ENCODE measurements at regions not wholly inside any gene's neighbourhood (a gene's known extent, or its start where the extent isn't known, plus 50 kb on each side); places are given as distances from the start of the nearest gene placed in this dataset.

DNA sequence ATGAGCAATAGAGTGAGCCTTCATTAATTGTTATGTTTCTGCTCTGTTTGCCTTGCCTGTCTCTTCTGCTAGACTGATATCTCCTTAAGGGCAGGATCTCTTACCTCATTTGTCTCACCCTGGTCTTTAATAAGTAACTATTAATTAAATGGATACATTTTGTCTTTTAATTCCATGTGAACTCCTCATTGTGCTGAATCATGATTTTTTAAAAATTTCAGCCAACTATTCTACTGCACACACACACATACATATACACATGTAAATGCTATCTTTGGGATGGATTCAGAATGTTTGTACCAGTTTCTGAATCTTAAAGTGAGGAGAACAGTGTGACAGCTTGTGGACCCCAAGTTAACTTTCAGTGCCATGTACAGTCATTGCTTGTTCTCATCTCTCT lies 731.1 kb upstream of the MAP3K7 start:
- DNase-seq: no peak

DNA sequence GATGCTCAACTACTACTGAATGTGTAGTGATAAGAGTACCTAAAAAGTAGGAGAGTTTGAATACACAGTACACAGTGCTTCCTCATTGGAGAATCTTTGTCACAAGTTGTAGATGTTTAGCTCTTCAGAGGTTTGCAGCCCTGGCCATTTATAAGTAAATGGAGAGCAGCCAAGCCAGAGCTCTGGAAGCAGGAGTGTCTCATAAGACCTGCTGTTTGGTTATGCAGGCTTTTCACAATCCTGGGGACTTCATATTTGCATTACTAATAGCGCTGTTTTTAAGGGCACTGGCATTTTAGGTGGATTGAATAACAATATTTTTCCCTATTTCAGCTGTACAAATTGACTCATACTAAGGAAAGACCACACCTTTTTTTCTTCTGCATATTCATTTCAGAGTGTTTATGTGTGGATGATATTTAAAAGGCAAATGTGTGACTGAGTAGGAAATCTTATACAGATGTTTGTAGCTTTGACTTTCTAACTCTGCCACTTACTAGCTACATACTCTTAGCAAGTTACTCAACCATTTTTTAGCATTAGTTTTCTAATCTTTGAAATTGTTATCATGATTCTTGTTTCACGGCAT lies 730.5 kb upstream of the MAP3K7 start:
- no peak for DNase-seq

DNA sequence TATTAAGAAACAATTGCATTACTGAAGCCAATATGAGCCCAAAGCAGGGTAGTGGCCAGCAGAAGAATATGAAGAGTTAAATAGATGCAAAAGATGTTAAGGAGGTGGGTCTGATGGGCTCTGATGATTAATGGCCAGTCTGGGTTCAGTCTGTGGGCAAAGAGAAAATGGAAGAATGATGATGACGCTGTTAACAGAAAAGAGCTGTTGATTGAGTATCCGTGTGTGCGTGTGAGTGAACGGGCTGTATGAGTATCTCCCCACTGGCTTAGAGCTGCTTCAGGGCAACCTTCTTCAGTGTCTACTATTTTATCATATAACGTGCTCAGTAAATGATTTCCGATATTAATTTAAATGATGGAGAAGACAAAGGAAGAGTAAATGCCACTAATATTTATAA lies 723.3 kb upstream of the MAP3K7 start:
- DNase-seq: no peak

DNA sequence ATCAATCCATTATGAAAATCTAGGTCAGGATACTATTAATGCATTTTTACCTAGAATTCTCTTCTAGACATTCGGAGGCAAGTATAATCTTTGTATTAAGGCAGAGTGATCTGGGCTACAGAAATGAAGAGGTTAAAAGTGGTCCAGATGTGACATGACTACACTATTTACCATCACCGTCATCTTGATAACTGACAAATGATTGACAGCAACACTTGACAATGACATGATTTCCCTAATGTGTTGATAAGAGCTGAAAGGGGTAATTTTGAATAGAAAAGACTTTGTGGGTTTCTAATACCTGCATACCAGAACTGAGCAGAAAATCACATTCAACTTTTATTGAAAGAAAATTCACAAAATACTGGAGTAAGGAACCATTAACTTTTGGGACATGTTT lies 718.9 kb upstream of the MAP3K7 start:
- DNase-seq: no peak

DNA sequence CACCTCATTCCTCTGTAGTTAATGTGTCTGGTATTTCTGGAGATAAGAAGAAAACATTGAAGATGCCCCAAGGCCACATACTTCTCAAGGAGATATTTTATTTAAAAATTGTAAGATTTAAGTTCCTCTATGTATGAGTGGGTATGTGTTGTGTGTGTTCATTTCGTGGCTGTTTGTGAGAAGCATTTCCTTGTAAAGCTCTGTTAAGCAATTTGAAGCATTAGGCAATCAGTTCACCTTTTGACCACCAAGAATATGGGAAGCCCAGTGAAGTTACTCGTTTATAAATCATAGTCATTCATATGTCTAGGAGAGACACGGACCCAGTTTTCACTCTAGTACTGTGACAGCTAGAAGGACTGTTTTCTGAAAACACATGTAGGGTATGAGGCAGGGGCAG lies 717.6 kb upstream of the MAP3K7 start:
- DNase-seq: no peak

DNA sequence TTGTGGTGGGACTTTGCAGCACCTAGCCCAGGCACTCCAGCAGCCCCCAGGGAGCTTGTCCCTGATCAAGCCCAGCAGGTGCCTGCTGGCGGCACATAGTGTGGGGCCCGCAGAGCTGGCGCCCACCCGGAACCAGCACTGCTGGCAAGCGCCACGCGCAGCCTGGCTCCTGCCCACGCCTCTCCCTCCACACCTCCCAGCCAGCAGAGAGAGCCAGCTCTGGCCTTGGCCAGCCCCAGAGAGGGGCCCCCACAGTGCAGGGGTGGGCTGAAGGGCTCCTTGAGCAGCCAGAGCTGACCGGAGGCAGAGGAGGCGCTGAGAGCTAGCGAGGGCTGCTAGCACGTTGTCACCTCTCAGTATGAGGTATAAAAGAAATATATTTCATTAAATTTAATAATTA lies 716.5 kb upstream of the MAP3K7 start:
- no peak for DNase-seq

DNA sequence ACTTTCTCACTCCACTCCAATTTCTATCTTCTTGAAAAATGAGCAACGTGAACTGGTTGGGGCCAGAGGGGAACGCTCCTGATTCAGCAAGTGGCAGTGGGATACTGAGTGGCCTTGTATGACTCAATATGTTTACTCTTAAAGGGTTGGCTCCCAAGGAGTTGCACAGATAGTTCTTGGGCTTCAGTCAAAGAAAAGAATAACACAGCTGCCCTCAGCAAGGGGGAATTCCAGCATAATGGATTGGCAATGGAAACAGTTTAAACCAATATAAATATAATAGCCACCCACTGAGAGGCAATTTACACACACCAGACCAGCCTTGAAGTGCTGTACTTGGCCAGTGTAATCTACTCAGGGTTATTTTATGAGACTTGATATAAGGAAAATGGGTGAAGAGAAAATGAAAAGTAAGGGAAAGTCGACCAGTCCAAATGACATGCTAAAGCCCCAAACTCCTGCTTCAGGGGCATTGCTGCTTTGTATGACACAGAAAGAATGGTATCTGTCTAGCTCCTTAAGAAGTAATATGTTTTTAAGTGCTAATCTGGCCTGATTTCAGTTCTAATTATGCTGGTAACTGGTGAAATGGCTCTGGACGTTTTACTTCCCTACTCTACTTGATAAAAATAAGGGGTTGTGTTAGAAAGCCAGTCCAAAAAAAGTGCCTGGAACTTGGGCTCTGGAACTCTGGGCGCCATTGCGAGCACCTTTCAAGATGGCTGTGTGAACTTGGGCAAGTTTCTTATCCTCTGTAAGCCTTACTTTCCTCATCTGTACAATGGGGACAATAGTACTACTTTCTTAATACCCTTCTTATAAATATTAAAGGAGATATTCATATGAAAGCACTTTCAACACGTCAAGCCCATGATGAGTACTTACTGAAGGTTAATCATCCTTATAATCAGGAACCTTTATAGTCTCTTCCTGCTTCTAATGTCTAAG lies 712.9 kb upstream of the MAP3K7 start:
- no peak for DNase-seq

DNA sequence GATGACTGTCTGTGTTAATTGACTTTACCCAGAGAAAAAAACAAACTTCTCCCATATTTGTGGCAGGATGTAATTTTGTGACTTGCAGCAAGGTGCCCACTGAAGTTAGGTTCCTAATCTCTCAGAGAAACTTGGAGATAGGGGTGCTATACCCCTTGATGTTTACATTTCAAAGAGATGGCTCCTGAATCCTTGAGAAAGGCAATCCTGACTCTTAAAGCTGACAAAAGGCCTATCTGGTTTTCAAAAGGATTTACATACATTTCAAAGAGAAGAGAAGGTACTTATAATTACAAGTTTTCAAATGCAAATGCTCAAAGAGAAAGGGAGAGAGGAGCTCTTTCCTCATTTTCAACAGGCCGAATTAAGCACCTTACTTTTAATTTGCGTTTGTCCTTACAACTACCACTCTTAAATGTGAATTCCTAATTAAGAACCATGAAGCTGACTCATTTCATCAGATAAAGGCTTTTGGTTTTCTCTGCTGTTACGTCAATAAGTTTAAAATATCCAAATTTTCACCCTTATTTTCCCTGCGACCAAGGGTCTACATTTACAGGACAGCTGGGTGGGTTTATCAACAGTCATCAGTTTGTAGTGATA lies 711.8 kb upstream of the MAP3K7 start:
- DNase-seq: no peak

DNA sequence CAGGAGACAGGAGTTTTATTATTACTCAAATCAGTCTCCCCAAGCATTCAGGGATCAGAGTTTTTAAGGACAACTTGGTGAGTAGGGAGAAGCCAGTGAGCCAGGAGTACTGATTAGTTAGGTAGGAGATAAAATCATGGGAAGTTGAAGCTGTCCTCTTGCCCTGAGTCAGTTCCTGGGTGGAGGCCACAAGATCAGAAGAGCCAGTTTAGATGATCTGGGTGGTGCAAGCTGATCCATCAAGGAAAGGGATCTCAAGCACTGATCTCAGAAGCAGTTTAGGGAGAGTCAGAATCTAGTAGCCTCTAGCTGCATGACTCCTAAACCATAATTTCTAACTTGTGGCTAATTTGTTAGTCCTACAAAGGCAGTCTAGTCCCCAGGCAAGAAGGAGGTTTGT lies 706.5 kb upstream of the MAP3K7 start:
- no peak for DNase-seq

DNA sequence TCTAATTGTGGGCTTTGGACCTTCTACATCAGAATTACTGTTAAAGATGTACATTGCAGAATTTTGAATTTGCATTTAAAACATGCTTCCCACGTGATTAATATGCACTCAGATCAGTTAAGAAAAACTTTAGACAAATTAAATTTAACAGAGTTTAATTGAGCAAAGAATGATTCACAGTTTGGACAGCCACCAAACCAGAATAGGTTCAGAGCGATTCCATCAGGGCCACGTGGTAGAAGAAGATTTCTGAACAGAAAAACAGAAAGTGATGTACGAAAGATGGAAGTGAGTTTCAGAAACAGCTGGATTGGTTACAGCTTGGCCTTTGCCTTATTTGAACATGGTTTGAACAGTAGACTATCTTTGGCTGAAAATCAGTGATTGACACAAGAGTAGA lies 704.2 kb upstream of the MAP3K7 start:
- DNase-seq: no peak

DNA sequence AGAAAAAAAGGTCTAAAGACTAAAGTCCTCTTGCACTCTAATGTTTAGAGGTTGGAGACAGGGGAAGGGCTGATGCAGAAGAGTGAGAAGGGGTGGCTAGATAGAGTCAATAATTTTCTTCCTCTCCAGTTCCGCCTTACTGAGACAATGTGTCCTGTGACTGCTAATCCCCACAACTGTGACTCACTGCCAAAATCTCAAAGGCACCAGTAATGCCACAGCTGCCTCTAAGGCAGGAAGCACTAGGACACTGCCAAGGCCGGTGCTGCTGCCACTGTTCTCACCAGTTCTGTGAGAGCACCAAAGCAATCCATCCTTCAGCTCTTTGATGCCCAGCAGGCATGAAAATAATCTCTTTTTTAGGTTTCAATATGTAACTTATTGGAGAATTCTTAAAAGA lies 701.9 kb upstream of the MAP3K7 start:
- no peak for DNase-seq

DNA sequence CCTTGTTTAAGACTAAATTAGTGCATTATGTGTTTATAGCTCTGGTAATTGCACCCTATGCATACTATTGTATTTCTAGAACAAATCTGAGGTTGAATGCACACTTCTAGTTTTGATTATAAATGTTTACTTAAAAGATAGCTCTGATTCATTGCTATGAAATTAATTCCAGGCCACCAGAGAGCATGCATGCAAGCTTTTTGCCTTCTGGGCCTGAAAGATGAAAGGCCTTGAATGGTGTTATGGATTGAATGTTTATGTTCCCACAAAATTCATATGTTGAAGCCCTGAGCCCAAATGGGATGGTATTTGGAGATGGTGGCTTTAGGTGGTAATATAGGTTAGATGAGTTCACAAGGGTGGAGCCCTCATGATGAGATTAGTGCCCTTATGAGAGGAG lies 695.0 kb upstream of the MAP3K7 start:
- no peak for DNase-seq

DNA sequence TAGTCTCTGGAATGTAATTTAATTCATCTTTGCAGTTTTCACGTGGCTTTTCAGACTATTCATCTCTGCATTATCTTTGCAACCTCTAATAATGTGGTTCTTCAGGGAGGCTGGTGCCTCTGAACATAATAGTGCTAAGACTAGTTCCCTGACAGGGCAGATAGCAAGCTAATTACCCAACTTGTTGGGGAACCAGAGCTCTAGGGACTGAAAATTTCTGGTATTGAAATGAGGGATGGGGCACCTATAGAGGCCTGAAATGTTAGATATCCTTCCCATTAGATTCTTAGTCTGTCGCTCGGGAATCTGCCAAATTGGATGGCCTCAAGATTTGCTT lies 693.6 kb upstream of the MAP3K7 start:
- no peak for DNase-seq

DNA sequence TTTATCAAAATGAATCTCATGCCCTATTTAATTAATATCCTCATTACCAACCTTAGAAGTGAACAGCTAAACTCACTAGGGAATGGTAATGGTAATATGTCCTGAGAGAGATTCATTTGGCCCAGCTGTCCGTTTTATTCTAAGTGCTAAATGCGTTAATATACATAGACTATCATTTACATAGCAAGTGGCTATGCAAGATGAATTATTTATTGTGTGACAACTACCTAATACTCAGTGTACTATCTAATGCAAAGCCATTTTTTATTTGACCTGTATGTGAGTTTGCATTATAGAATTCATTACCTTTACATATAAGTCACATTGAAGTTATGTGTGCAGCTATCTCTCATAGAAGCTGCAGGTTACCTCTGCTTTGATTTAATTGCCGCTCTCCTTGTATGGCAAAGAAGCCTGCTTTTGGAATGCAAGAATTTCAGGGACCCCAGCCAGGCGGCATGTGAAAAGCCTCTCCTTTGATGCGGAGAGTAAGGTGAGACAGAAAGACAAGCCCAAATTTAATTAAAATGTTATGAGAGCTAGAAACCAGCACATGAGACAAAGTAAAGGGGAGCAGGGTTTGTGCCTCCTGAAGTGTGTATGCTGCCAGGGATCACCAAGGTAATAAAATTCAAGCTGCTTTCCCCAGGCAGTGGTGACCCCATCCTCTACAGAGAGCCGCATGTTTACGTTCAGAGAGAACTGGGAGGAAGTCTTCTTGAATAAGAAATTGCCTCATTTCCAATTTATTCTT lies 693.0 kb upstream of the MAP3K7 start:
- no peak for DNase-seq

DNA sequence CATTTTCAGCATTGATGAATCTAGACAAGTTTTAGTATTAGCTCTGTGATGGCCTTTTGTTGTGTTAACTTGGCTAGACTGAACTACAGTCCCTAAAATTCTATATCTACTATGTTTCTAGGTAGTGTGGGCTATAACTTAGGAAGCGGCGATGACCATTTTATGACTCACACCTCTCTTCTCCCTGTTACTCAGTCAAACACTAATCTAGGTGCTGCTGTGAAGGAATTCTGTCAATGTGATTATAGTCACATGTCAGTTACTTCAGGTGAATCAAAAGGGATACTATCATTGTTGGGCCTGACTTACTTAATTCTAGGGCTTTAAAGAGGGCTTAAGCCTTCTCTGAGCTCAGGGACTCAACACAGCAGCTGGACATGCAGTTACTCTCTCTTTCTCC lies 691.5 kb upstream of the MAP3K7 start:
- no peak for DNase-seq

DNA sequence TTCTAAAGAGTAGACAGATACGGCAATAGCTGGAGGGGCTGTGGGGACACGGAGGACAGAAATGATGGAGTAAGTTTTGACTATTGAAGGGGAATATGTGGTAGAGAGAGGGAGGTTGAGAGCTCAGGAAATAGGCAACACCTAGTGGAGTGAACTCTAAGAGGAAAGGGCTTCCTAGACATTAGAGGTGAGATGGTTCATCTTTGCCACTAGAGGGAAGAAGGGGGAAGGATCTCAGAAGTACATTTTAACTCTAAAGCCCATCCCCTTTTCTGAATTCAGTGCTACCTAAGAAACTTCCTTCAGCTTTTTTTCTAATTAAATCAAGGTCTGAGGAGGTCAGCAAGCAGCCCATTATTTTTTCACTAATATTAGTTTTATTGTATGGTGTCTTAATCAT lies 689.4 kb upstream of the MAP3K7 start:
- DNase-seq: no peak

DNA sequence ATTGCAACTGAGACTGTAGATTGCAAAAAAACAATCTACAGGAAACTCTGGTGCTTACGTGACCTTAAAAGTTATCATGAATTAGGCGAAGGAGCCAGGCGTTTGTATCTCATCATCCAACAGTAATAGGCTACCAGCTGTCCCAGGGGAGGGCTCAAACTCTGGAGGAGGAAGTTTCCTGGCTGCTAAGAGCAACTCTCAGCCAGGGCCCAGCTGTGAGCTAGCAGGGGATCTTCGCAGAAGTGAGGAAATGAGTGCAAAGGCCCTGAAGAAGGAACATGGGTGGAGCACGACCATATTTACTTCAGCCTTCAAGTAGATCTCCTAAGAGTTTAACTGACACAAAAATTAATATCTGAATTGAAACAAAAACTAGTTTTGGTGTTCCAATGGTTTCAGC lies 686.9 kb upstream of the MAP3K7 start:
- no peak for DNase-seq

DNA sequence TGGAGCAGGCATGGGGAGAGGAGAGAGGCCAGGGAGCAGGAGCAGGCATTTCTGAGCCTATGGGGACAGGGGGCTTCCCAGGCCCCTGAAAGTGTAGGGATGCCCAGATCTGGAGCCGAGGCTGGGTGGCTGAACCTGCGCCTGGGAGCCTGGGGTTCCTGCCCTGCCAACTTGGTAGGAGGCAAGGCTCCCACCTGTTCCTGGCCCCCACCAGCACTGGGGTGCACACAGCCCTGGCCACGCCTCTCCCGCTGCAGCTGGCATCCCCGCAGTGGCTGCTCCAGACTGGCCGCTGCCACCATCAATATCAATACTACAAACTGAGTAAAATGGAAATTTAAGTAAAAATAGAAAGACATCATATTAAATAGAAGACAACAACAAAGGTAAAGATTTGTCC lies 684.9 kb upstream of the MAP3K7 start:
- DNase-seq: no peak

DNA sequence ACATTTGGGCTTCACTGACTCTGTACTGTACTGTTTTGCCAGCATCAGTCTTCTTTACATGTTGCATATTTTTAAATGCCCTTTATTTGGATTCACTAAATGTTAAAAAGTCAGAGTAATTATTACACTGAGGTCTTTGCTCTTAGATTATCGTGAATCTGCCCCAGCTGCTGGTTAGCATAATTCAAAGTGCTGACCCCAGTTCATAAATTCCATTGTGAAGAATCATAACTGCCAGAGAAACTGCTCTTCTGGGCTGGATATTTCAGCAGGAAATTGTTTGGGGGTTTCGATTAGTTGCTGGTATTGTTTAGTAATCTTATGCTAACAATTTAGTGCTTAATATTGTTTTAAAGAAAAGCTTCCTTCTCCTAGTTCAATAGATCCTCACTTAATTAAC lies 682.1 kb upstream of the MAP3K7 start:
- no peak for DNase-seq

DNA sequence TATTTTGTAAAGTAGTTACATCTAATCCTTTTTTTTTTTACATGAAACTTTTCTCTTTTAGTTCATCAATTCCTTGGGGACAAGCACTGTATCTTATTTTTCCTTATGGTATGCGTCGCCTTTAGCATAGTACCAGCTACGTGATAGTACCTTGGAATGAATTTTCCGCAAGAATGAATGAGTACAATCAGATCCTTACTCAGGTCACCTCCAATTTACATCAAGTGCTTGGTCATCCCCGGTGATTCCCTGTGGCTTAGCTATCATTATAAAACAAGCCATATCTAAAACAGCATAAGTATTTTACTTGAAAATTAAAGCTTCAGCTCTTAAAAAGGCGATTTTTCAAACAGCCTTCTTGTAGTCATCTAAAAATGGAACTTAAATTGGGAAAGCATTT lies 680.4 kb upstream of the MAP3K7 start:
- DNase-seq: no peak

DNA sequence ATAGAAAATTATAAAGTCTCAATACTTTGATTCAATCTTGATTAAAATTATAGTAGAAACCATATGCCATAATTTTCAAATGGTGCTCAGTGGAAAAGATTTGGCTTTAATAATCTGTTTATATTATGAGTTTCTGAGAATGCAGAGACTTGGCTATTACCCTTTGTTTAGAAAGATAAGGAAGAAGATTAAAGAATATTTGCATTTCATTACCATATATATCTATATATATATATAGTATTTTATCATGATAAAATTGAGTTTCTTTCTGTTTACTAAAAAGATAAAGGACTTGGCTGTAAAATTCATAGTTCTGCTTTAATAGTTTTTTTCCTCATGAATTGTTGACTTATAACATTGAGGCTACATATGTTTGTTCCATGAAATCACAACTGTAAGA lies 679.3 kb upstream of the MAP3K7 start:
- DNase-seq: no peak

DNA sequence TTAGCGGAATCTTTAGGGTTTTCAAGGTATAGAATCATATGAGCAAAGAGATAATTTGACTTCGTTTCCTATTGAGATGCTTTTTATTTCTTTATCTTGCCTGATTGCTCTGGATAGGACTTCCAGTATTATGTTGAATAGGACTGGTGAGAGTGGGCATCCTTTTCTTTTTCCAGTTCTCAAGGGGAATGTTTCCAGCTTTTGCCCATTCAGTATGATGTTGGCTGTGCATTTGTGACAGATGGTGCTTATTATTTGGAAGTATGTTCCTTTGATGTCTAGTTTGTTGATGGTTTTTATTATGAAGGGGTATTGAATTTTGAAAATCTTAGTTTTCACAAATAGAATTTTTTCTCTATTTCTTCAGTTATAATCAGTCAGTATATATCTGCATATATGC lies 656.6 kb upstream of the MAP3K7 start:
- no peak for DNase-seq

DNA sequence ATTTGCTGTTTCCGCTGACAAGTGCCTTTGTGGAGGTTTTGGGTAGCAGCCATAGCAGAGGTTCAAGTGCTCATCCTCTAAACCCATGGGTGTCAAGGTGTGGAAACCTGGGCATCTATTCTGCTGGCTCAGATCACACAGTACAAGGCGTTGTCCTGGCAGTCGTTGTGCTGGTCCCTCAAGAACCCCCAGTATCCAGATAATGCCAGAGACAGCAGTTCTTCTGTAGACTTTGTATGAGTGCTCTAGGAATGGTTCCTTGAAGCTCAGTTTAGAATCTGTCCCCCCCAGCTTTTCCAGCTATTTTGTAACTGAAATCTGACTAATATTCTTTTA lies 655.7 kb upstream of the MAP3K7 start:
- DNase-seq: no peak
